SU-DHL-6 (cell line): ENCODE measurements at regions not wholly inside any gene's neighbourhood (a gene's known extent, or its start where the extent isn't known, plus 50 kb on each side); places are given as distances from the start of the nearest gene placed in this dataset.

Experiments used
- H2AFZ ChIP-seq: fragments of 200-600 bp; sonication (generic); 2 replicates; pipeline ENCODE4 v1.6.1; 2014; ENCODE audit warnings: low read depth, mild to moderate bottlenecking, moderate library complexity, mixed read lengths, antibody characterized with exemption, low read length; ENCODE audit not compliant: severe bottlenecking
- H3F3A ChIP-seq: fragments of 200-600 bp; shearing (Covaris generic); 2 replicates; pipeline ENCODE4 v1.6.0; 2016; ENCODE audit warnings: antibody characterized with exemption, mild to moderate bottlenecking; ENCODE audit not compliant: insufficient read depth
- H3K27ac ChIP-seq: fragments of 200-600 bp; sonication (generic); 2 replicates; pipeline ENCODE4 v1.5.1; 2016; ENCODE audit warnings: low read depth, mild to moderate bottlenecking, low read length, moderate library complexity, mixed read lengths
- H3K27me3 ChIP-seq: fragments of 200-600 bp; sonication (generic), shearing (Covaris generic); 2 replicates; pipeline ENCODE4 v1.6.0; 2014; ENCODE audit warnings: mild to moderate bottlenecking, low read length
- H3K36me3 ChIP-seq: fragments of 200-600 bp; sonication (generic); 2 replicates; pipeline ENCODE4 v1.6.1; 2014; ENCODE audit warnings: mild to moderate bottlenecking, low read length, mixed read lengths
- H3K4me2 ChIP-seq: fragments of 300-600, 200-600 bp; shearing (Covaris generic), sonication (generic); 2 replicates; pipeline ENCODE4 v1.6.0; 2014; ENCODE audit warnings: low read length, low read depth, mild to moderate bottlenecking; ENCODE audit not compliant: poor library complexity, severe bottlenecking
- H3K4me3 ChIP-seq: fragments of 200-600 bp; sonication (generic); 2 replicates; pipeline ENCODE4 v1.5.1; 2014; ENCODE audit warnings: antibody characterized with exemption, low read length, mild to moderate bottlenecking, mixed read lengths; ENCODE audit not compliant: insufficient read depth, poor library complexity, severe bottlenecking
- H3K79me2 ChIP-seq: fragments of 200-600 bp; sonication (generic); 2 replicates; pipeline ENCODE4 v1.6.1; 2014; ENCODE audit warnings: mild to moderate bottlenecking, low read length, moderate library complexity; ENCODE audit not compliant: insufficient read depth
- H3K9ac ChIP-seq: fragments of 200-600 bp; sonication (generic); 2 replicates; pipeline ENCODE4 v1.7.0; 2014; ENCODE audit warnings: mild to moderate bottlenecking, low read length
- H3K9me2 ChIP-seq: fragments of 200-600 bp; sonication (generic); replicated peaks from 2 replicates; pipeline ENCODE4 v1.6.1; 2014; ENCODE audit warnings: low read length; ENCODE audit not compliant: insufficient read depth
- H3K9me3 ChIP-seq: fragments of 200-600 bp; sonication (generic); 2 replicates; pipeline ENCODE4 v1.6.1; 2014; ENCODE audit warnings: low read length, mixed read lengths; ENCODE audit not compliant: insufficient read depth
- H4K20me1 ChIP-seq: fragments of 200-600 bp; sonication (generic); 2 replicates; pipeline ENCODE4 v1.6.1; 2014; ENCODE audit warnings: low read depth, mild to moderate bottlenecking, antibody characterized with exemption, low read length, moderate library complexity, mixed read lengths
- CTCF ChIP-seq: fragments of 200-600 bp; sonication (generic); IDR thresholded peaks from one replicate; pipeline ENCODE4 v1.5.1; 2017; ENCODE audit warnings: antibody characterized with exemption, mild to moderate bottlenecking, low read length, moderate library complexity; ENCODE audit not compliant: insufficient read depth, poor library complexity, severe bottlenecking
- EZH2phosphoT487 ChIP-seq: fragments of 200-600 bp; sonication (generic), shearing (Covaris generic); conservative IDR thresholded peaks from 2 replicates; pipeline ENCODE4 v1.6.1; 2018; ENCODE audit warnings: mild to moderate bottlenecking, antibody characterized with exemption, low read length, moderate library complexity, mixed read lengths

GRCh38 chr2:46816846-46817726 lies 98.5 kb downstream of the MCFD2 start:
- H3K36me3 ChIP-seq, result no peaks in the 10 kb centered on the region
- TF ChIP-seq CTCF, result no peak
- TF ChIP-seq EZH2phosphoT487, result no peak
- no peaks in the 10 kb centered on the region for H3K27me3 ChIP-seq
- H3K9me3 ChIP-seq, result no peaks in the 10 kb centered on the region
- no peak overlapping the region for H3K9ac ChIP-seq
- no peaks in the 10 kb centered on the region for H3K79me2 ChIP-seq
- no peak overlapping the region for H3K27ac ChIP-seq
- no peak overlapping the region for H3K4me2 ChIP-seq
- no peak overlapping the region for H3K4me3 ChIP-seq
- no peaks in the 10 kb centered on the region for H3F3A ChIP-seq
- no peaks in the 10 kb centered on the region for H4K20me1 ChIP-seq
- no peak overlapping the region for H2AFZ ChIP-seq
- H3K9me2 ChIP-seq, result no peaks in the 10 kb centered on the region

DNA sequence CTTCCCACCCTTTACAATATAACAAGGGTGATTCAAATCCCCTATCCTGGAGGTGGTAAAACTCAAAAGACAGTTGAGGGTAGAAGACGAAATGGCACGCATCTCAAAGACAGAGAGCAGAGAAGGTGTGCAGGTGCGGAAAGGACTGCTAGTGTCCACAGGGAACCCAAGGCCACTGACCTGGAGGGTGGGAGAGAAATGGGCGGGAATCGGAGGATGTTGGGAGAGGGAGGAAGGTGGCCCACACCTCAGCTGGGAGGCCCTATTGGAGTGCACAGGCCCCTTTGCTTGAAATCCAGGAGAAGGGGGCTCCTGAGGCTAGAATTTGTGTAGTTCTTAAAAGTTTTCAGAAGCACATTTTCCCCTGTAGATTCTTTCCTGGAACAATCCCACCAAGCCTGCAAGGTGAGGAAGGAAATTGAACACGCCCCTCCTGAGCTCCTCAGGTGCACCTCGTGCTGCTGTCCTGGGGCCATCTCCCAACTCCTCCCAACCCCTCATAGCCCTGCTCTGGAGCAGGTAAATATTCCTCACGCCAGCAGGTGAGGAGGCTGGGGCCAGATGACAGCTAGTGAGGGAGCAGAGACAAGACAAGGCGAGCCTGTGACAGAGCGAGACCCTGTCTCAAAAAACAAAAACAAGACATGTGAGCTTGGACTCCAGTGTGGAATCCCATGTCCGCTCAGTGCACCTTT lies 99.3 kb downstream of the MCFD2 start:
- no peaks in the 10 kb centered on the region for H3K79me2 ChIP-seq
- H3K27me3 ChIP-seq, result no peaks in the 10 kb centered on the region
- H3K27ac ChIP-seq, result no peak overlapping the region
- no peaks in the 10 kb centered on the region for H3K9me3 ChIP-seq
- no peak overlapping the region for H2AFZ ChIP-seq
- H3F3A ChIP-seq, result no peaks in the 10 kb centered on the region
- no peak for TF ChIP-seq EZH2phosphoT487
- no peaks in the 10 kb centered on the region for H4K20me1 ChIP-seq
- H3K9ac ChIP-seq, result no peak overlapping the region
- no peak overlapping the region for H3K4me2 ChIP-seq
- H3K9me2 ChIP-seq, result no peaks in the 10 kb centered on the region
- no peak overlapping the region for H3K4me3 ChIP-seq
- no peaks in the 10 kb centered on the region for H3K36me3 ChIP-seq

GRCh38 chr2:46815121-46815802 lies 100.3 kb downstream of the MCFD2 start:
- Histone ChIP-seq H3K79me2 (no peaks in the 10 kb centered on the region), H3K27ac (no peak overlapping the region), H2AFZ (no peak overlapping the region), H3K9me3 (no peaks in the 10 kb centered on the region), H4K20me1 (no peaks in the 10 kb centered on the region), H3F3A (no peaks in the 10 kb centered on the region), H3K9me2 (no peaks in the 10 kb centered on the region), H3K9ac (no peak overlapping the region), H3K36me3 (no peaks in the 10 kb centered on the region), H3K27me3 (no peaks in the 10 kb centered on the region), H3K4me2 (no peak overlapping the region), H3K4me3 (no peak overlapping the region)
- TF ChIP-seq CTCF (no peak), EZH2phosphoT487 (no peak)
